ENCODE measurements at regions not wholly inside any gene's neighbourhood (a gene's known extent, or its start where the extent isn't known, plus 50 kb on each side); places are given as distances from the start of the nearest gene placed in this dataset.

DNA sequence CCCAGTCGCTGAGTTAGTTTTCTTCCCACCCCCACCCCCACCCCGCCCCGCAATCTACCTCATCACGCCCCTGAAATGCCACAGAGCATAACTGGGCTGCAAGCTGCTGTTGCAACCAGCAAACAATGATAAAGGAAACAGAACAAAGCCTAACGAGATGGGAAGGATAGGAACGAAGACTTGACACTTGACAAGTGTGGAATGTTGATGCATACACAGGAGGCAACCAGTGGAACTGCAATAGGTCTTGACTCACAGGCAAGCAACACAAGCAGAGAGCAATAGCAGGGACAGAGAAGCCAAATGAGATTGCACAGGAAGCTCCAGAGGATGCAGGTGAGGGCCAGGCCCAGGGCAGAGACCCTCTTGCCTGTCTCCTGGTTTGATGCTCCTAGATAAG, 225.9 kb downstream of the IGSF11 start:
- Histone ChIP-seq H3K9me3 (ENCODE audit: insufficient read depth in 2 of 2, low read depth in 1 of 2, low read length in 1 of 2) (no peaks in the 10 kb centered on the region), H3K27me3 (replicated peaks in 1 of 4; ENCODE audit: control insufficient read depth in 3 of 4, extremely low read depth in 1 of 4, insufficient read depth in 3 of 4, low read length in 3 of 4) (no peaks in the 10 kb centered on the region), H3K79me2 (ENCODE audit: control insufficient read depth in 1 of 2, insufficient read depth in 2 of 2, low read length in 2 of 2) (no peaks in the 10 kb centered on the region), H3K27ac (ENCODE audit: low read depth, low read length) (no peak overlapping the region), H2BK20ac (ENCODE audit: low read length) (no peak overlapping the region), H4K5ac (ENCODE audit: insufficient read length, low read depth, low read length) (no peak overlapping the region), H3K4ac (replicated peaks; ENCODE audit: insufficient read length, low read depth, low read length) (no peak overlapping the region), H3K4me1 (replicated peaks in 1 of 4; ENCODE audit: control insufficient read depth in 3 of 4, insufficient read depth in 4 of 4, low read length in 3 of 4) (no peaks in the 10 kb centered on the region), H3K36me3 (ENCODE audit: control insufficient read depth in 2 of 4, insufficient read depth in 4 of 4, low read length in 3 of 4) (no peaks in the 10 kb centered on the region), H3K23ac (ENCODE audit: insufficient read length) (no peak overlapping the region), H3K9ac (replicated peaks in 1 of 4; ENCODE audit: extremely low read depth in 1 of 4, low read depth in 3 of 4, low read length in 3 of 4) (no peak overlapping the region), H2BK15ac (ENCODE audit: low read length) (no peak overlapping the region), H3K4me2 (ENCODE audit: insufficient read depth in 1 of 2, low read depth in 2 of 2, low read length in 2 of 2) (no peak overlapping the region), H2BK120ac (replicated peaks; ENCODE audit: low read depth, low read length) (no peak overlapping the region), H3K23me2 (ENCODE audit: low read depth, low read length) (no peaks in the 10 kb centered on the region), H4K91ac (replicated peaks; ENCODE audit: insufficient read length, low read length) (no peak overlapping the region), H2BK12ac (ENCODE audit: low read depth, low read length) (no peak overlapping the region), H4K8ac (ENCODE audit: extremely low read depth, insufficient read depth, low read length) (no peak overlapping the region), H3K14ac (ENCODE audit: insufficient read length) (no peak overlapping the region), H2BK5ac (ENCODE audit: low read depth, low read length) (no peak overlapping the region), H3K4me3 (ENCODE audit: extremely low read depth in 1 of 4, insufficient read depth in 2 of 4, low read depth in 3 of 4, low read length in 4 of 4) (no peak overlapping the region), H4K20me1 (replicated peaks in 1 of 2; ENCODE audit: control insufficient read depth in 1 of 2, insufficient read depth in 2 of 2, low read length in 2 of 2) (no peaks in the 10 kb centered on the region), H3K18ac (ENCODE audit: extremely low read depth, low read length) (no peak overlapping the region), H2AFZ (ENCODE audit: low read length) (no peak overlapping the region), H3K56ac (replicated peaks; ENCODE audit: insufficient read length, low read depth, low read length) (no peak overlapping the region), H2AK5ac (ENCODE audit: low read depth, low read length) (no peak overlapping the region), H3K79me1 (ENCODE audit: low read depth, low read length) (no peaks in the 10 kb centered on the region)
- FAIRE-seq (no peak), DNase-seq (ENCODE audit: low read depth in 1 of 2, low spot score in 2 of 2) (no peak)
- CTCF ChIA-PET (ENCODE audit: partially characterized antibody): interaction anchor here (0.6 to 1.6 kb wide), 8 partner anchors 8 to 1088 kb away, joined by 3 to 6 read pairs (median 3); no protein-coding TSS in a partner anchor
- POLR2A ChIA-PET (ENCODE audit: partially characterized antibody): interaction anchor here (1.0 kb wide), 1 partner anchor 11 kb away, joined by 4 read pairs; no protein-coding TSS in a partner anchor
- WGBS, 2 experiments (ENCODE audit: extremely low coverage in 1 of 2, insufficient coverage in 1 of 2, insufficient read length in 1 of 2, insufficient replicate concordance in 2 of 2, low coverage in 1 of 2, low lambda C conversion rate in 2 of 2, missing lambda C conversion rate in 1 of 2): 83% methylated on average over 6 of the region's 6 CpGs; no CpG with 5 or more reads in 1 of the 2 experiments
- TF ChIP-seq CTBP2 (IDR thresholded peaks at IDR 0.05; ENCODE audit: borderline replicate concordance, insufficient read depth, insufficient read length, low read length) (no peak), HDAC2 (IDR thresholded peaks at IDR 0.05; ENCODE audit: borderline replicate concordance in 1 of 2, low read depth in 2 of 2, low read length in 2 of 2) (no peak), SIRT6 (IDR thresholded peaks at IDR 0.05; ENCODE audit: low read length) (no peak), RBBP5 (IDR thresholded peaks at IDR 0.05; ENCODE audit: borderline replicate concordance, low read depth, low read length) (no peak), EZH2 (IDR thresholded peaks at IDR 0.05; ENCODE audit: low read depth, low read length, severe bottlenecking) (no peak), POLR2A (IDR thresholded peaks at IDR 0.05; ENCODE audit: control extremely low read depth in 1 of 2, low read depth in 2 of 2, low read length in 2 of 2) (no peak), POU5F1 (IDR thresholded peaks at IDR 0.05; ENCODE audit: low read depth, low read length) (no peak), HDAC6 (IDR thresholded peaks at IDR 0.05; ENCODE audit: low read depth, low read length) (no peak), KDM5A (IDR thresholded peaks at IDR 0.05; ENCODE audit: low read length) (no peak), PHF8 (conservative IDR thresholded peaks at IDR 0.05; ENCODE audit: low read depth, low read length) (no peak)
- TF ChIP-seq, protein P1, sequence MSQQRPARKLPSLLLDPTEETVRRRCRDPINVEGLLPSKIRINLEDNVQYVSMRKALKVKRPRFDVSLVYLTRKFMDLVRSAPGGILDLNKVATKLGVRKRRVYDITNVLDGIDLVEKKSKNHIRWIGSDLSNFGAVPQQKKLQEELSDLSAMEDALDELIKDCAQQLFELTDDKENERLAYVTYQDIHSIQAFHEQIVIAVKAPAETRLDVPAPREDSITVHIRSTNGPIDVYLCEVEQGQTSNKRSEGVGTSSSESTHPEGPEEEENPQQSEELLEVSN (IDR thresholded peaks at IDR 0.05): no peak
- TF ChIP-seq, protein P2, sequence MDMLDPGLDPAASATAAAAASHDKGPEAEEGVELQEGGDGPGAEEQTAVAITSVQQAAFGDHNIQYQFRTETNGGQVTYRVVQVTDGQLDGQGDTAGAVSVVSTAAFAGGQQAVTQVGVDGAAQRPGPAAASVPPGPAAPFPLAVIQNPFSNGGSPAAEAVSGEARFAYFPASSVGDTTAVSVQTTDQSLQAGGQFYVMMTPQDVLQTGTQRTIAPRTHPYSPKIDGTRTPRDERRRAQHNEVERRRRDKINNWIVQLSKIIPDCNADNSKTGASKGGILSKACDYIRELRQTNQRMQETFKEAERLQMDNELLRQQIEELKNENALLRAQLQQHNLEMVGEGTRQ (IDR thresholded peaks at IDR 0.05; ENCODE audit: low read length): no peak
